Esophagus muscularis mucosa (tissue), 4 donors: ENCODE measurements at regions not wholly inside any gene's neighbourhood (a gene's known extent, or its start where the extent isn't known, plus 50 kb on each side); places are given as distances from the start of the nearest gene placed in this dataset.

ENCODE experiments used
- DNase-seq: peaks from one replicate; pipeline ENCODE4 v3.0.0-alpha.2; 2017; ENCODE audit errors: extremely low spot score
- H3K27ac ChIP-seq, 4 donors: fragments of 200-600 bp; sonication (generic); replicated peaks in 1 of 4; 1 replicate in 3 of 4; 2 replicates in 1 of 4; pipeline ENCODE4 v1.5.1; 2016 to 2019; ENCODE audit warnings: mild to moderate bottlenecking in 1 of 4
- H3K27me3 ChIP-seq, 4 donors: fragments of 200-600 bp; sonication (generic); one replicate each; pipeline versions ENCODE4 v1.5.1 to v1.6.0; 2016 to 2019
- H3K36me3 ChIP-seq, 4 donors: fragments of 200-600 bp; sonication (generic); one replicate each; pipeline ENCODE4 v1.5.1; 2016 to 2019
- H3K4me1 ChIP-seq, 4 donors: fragments of 200-600 bp; sonication (generic); one replicate each; pipeline ENCODE4 v1.5.1; 2016 to 2019
- H3K4me3 ChIP-seq, 4 donors: fragments of 200-600 bp; sonication (generic); 1 replicate in 2 of 4; 2 replicates in 2 of 4; pipeline ENCODE4 v1.5.1; 2016 to 2019; ENCODE audit warnings: mild to moderate bottlenecking in 4 of 4, moderate library complexity in 1 of 4
- H3K9me3 ChIP-seq, 4 donors: fragments of 200-600 bp; sonication (generic); 1 replicate in 3 of 4; 2 replicates in 1 of 4; pipeline ENCODE4 v1.5.1; 2016 to 2019
- EP300 ChIP-seq: sonication (generic); formaldehyde crosslinking; IDR thresholded peaks from one replicate; pipeline ENCODE4 v1.6.1; 2017; ENCODE audit warnings: antibody characterized with exemption
- POLR2A ChIP-seq: fragments of 450-650 bp; IDR thresholded peaks from one replicate; pipeline ENCODE4 v1.6.1; 2017; ENCODE audit warnings: antibody characterized with exemption, moderate library complexity, mild to moderate bottlenecking, low read depth
- POLR2AphosphoS5 ChIP-seq, 2 donors: sonication (generic); formaldehyde crosslinking; IDR thresholded peaks; one replicate each; pipeline ENCODE4 v1.6.1; 2017; ENCODE audit warnings: antibody characterized with exemption in 2 of 2
- WGBS: methylation state at CpG from one replicate; pipeline ENCODE4 v1.1.5; 2018; 5-methylcytosine and 5-hydroxymethylcytosine counted together
- intact Hi-C: fragments of 100-400 bp; cut with DNase I; formaldehyde crosslinking; loops from one replicate; pipeline ENCODE4 v1.15.1; 2023
- TF ChIP-seq, protein P1 (sequence below), 3 experiments: fragments of 200-600 bp in 2 of 3; fragments of 450-650 bp in 1 of 3; sonication (generic) in 2 of 3; IDR thresholded peaks; one replicate each; pipeline ENCODE4 v1.5.1; 2017 to 2019; ENCODE audit warnings: antibody characterized with exemption in 3 of 3, mild to moderate bottlenecking in 2 of 3, moderate library complexity in 1 of 3

- no peaks in the 10 kb centered on the region for H3K4me1 ChIP-seq
- no peak overlapping the region for H3K4me3 ChIP-seq
- TF ChIP-seq POLR2AphosphoS5 (IDR thresholded peaks at IDR 0.05) (no peak), EP300 (no peak), POLR2A (no peak)
- TF ChIP-seq, protein P1, sequence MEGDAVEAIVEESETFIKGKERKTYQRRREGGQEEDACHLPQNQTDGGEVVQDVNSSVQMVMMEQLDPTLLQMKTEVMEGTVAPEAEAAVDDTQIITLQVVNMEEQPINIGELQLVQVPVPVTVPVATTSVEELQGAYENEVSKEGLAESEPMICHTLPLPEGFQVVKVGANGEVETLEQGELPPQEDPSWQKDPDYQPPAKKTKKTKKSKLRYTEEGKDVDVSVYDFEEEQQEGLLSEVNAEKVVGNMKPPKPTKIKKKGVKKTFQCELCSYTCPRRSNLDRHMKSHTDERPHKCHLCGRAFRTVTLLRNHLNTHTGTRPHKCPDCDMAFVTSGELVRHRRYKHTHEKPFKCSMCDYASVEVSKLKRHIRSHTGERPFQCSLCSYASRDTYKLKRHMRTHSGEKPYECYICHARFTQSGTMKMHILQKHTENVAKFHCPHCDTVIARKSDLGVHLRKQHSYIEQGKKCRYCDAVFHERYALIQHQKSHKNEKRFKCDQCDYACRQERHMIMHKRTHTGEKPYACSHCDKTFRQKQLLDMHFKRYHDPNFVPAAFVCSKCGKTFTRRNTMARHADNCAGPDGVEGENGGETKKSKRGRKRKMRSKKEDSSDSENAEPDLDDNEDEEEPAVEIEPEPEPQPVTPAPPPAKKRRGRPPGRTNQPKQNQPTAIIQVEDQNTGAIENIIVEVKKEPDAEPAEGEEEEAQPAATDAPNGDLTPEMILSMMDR (IDR thresholded peaks at IDR 0.05): no peak
- H3K9me3 ChIP-seq: no peaks in the 10 kb centered on the region
- no peak for DNase-seq
- H3K27me3 ChIP-seq: no peaks in the 10 kb centered on the region
- intact Hi-C loops: no loop called here
- no peak overlapping the region for H3K27ac ChIP-seq
- no peaks in the 10 kb centered on the region for H3K36me3 ChIP-seq
Observed at GRCh38 chr1:214993419-214993818, 89.1 kb upstream of the KCNK2 start.

DNA sequence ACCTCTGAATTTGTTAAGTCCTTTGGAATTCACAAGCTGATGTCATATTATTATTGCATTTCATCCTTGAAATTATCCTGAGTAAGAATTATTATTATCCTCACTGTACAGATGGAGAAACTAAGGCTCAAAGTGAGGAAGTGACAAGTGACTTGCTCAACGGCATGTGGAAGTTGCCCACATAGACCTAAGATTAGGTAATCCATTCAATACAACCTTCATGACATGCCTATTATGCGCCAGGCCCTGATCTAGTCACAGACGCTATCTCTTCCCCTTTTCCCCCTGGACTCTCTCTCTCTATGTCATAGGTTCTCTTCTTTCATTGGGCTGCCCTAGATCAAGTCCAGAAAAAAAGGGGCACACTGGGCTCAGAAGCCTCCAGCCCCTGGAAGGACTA lies 84.9 kb upstream of the KCNK2 start:
- Histone ChIP-seq H3K9me3 (no peaks in the 10 kb centered on the region), H3K27ac (no peak overlapping the region), H3K27me3 (no peaks in the 10 kb centered on the region), H3K4me3 (no peak overlapping the region), H3K36me3 (no peaks in the 10 kb centered on the region), H3K4me1 (no peaks in the 10 kb centered on the region)
- intact Hi-C loops: no loop called here
- TF ChIP-seq POLR2AphosphoS5 (IDR thresholded peaks at IDR 0.05): no peak
- DNase-seq: no peak
- 98% methylated on average over 3 of the region's 3 CpGs for WGBS

GRCh38 chr1:215001419-215002021 lies 81.0 kb upstream of the KCNK2 start:
- Histone ChIP-seq H3K36me3 (no peaks in the 10 kb centered on the region), H3K9me3 (no peaks in the 10 kb centered on the region), H3K27ac (no peak overlapping the region), H3K27me3 (no peaks in the 10 kb centered on the region), H3K4me1 (no peaks in the 10 kb centered on the region), H3K4me3 (no peak overlapping the region)
- WGBS: 96% methylated on average over 4 of the region's 4 CpGs
- TF ChIP-seq POLR2A (no peak), EP300 (no peak), POLR2AphosphoS5 (IDR thresholded peaks at IDR 0.05) (no peak)
- TF ChIP-seq, protein P1 (IDR thresholded peaks at IDR 0.05): no peak
- intact Hi-C loops: no loop called here
- no peak for DNase-seq

GRCh38 chr1:215002471-215002870 lies 80.1 kb upstream of the KCNK2 start:
- Histone ChIP-seq H3K9me3 (no peaks in the 10 kb centered on the region), H3K4me1 (no peaks in the 10 kb centered on the region), H3K4me3 (no peak overlapping the region), H3K27me3 (no peaks in the 10 kb centered on the region), H3K27ac (no peak overlapping the region), H3K36me3 (no peaks in the 10 kb centered on the region)
- TF ChIP-seq POLR2AphosphoS5 (IDR thresholded peaks at IDR 0.05): no peak
- no peak for TF ChIP-seq POLR2A
- TF ChIP-seq, protein P1 (IDR thresholded peaks at IDR 0.05): no peak
- no peak for TF ChIP-seq EP300
- intact Hi-C loops: no loop called here
- 55% methylated on average over 4 of the region's 4 CpGs for WGBS
- no peak for DNase-seq

DNA sequence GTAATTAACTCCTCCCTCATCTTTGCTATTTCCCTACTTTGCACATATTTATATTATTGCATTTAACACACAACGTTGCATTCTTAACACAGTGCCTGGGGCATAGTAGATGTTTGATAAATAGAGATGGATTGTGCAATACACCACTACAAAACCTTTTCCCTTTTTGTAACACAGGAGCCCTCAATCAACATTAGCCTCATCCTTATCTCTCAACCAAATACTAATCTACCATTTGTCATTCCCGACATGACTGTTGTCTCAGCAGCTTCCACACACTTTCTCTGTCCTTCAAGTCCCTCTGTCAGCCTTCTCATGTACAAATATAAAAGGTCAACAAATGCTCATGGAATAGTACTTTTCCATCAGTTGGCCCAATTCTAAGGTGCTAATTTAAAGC lies 78.9 kb upstream of the KCNK2 start:
- H3K4me3 ChIP-seq: no peak overlapping the region
- TF ChIP-seq EP300: no peak
- no peak for TF ChIP-seq POLR2AphosphoS5 (IDR thresholded peaks at IDR 0.05)
- TF ChIP-seq, protein P1 (IDR thresholded peaks at IDR 0.05): no peak
- no peak for TF ChIP-seq POLR2A
- no peaks in the 10 kb centered on the region for H3K36me3 ChIP-seq
- intact Hi-C loops: no loop called here
- WGBS: 60% methylated on average over 2 of the region's 2 CpGs
- DNase-seq: no peak
- no peak overlapping the region for H3K27ac ChIP-seq
- H3K27me3 ChIP-seq: no peaks in the 10 kb centered on the region
- H3K4me1 ChIP-seq: no peaks in the 10 kb centered on the region
- no peaks in the 10 kb centered on the region for H3K9me3 ChIP-seq
